ENCODE measurements at regions not wholly inside any gene's neighbourhood (a gene's known extent, or its start where the extent isn't known, plus 50 kb on each side); places are given as distances from the start of the nearest gene placed in this dataset.

DNA sequence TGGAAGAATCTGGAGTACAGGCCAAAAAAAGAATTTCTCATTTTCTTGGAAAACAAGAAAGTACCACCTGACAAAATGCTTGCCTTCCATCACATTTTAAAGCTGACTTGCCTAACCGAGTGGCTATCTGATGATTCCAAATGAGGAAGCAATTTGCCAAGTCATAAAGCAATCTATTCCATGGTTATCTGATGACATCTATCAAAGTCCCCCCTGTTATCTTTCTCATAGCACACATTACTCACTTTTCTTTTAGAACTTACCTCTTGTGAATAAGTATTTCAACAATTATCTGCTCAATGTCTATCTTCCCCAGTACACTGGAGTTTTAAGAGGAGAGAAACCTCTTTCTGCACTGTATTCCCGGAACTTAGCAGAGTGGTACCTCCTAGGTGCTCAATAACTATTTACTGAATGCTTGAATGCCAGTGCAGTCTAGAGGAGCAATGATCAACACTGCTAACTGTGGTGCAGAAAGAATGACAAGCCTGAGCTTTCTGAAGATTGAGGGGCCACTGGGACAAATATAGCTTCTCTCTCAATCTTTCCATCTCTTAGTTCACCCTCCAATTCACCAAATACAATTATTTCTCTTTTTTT is 186.3 kb upstream of the ATP11B start:
- no peak for FAIRE-seq

DNA sequence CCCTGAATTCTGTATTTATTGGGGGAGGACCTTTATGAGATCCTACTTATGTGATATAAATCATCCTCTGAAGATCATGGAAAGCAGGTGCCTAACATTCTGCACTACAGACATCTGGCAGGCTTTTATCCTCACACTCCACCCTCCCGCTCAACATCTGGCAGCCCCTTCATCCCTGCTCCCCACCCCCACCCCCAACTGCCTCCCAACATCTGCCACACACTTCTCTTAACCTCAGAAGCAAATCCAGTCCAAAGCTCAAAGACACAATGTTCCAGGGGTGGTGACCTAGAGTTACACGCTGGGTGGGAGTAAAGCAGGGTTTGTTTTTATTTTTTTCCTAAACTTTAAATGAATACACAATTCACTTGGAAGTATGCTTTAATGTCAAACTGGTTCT is 184.5 kb upstream of the ATP11B start:
- no peak for FAIRE-seq

DNA sequence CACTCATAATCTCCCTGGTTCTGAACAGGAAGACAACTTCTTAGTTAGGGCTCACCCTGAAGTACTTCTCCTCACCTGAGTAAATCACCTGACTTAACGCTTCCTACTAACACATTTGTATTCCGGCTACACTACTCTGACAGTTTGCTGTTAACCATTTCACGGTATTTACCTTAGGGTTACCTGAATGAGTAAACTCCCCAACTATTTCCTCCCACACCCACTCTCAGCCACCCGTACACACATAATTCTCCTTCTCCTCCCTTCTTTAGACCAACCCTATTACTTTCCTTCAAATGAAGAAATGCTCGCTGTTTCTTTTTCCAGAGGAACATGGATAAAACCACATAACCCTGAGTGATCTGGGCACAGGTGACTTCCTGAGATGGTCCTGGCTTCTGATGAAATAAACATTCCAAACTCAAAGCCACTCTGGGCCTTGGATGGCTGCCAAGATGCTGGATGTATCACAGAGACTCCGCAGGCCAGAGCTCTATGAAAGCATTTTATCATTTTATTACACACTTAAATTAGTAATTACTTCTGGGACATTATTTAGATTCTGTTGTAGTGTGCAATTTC is 183.6 kb upstream of the ATP11B start:
- no peak for FAIRE-seq

DNA sequence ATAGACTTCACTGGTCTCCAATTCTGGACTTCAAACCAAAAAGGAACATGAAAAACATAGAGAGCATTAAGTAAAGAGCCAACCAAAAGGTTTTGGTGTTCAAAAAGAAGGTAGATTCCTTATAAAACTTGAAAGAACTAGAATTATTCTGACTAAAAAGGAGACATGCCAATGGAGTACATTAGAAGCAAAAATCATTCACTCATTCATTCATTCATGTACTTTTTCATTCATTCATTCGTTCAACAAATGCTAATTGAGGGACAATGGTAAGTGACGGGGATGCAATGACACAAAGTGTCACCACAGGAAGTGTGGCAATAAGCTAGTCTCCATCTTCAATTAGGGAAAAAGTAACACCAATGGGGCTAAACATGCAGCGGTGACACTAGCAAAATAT is 181.0 kb upstream of the ATP11B start:
- no peak for FAIRE-seq

DNA sequence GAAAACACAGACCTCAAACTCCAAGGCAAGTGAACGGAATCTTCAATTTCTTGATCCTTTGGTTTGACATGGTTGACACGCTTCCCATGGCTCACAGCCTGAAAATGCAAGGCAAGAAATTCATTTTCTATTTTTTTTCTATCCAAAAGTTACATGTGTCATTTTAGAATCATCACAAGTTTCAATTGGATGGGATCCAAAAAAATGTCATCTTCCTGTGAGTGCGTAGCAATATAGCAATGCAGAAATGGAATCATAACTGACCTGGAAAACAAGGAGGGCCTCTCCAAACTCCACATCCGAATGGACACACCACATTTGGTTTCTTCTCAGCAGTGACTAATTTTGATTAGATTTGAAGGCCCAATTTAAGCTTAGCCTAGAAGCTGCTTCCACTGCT is 175.8 kb upstream of the ATP11B start:
- FAIRE-seq, result no peak

DNA sequence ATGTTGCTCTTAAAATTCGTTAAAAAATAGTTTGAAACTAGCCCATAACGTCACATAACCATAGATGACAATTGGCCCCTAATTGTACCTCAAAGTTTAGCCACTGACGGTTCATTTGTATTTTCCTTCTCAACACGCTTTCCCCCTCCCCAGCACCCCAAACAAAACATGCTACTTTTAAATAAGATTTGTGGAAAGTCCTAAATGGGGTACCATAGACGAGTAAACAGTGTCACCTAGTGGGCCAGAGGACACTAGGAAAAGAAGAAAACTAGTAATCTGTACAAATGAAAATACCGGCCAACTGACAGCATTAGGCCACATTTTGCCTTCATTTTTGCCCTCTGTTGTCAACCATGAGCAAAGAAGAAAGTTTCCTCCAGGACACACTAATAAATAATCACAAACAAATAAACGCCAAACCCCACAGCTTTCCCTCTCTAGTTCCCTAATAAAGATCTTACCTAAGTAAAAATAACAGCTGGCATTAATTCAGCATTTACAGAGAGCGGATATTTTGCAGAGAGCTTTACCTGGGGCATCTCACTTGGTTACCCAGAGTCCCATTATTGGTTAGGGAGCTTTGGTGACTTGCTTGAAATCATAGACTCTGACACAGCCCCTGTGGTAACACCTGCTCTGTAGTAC is 175.1 kb upstream of the ATP11B start:
- FAIRE-seq, result no peak

DNA sequence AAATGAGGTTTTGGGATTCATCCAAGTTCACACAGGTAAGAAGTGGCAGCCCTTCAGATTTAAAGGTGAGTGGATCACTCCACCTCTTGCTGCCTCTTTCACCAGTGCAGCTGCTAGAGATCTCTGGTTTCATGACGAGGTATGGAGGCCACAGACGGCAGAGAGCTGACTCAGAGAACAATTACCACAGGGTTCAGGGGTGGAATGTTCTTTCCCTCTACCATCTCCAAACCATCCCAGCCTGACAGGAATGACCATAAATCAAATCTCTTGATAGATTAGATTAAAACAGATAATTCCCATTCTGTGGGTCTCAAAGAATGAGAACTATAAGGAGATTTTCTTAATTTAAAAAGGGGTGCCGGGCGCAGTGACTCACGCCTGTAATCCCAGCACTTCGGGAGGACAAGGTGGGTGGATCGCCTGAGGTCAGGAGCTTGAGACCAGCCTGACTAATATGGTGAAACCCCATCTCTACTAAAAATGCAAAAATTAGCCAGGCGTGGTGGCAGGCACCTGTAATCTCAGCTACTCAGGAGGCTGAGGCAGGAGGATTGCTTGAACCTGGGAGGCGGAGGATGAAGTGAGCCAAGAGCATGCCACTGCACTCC is 174.2 kb upstream of the ATP11B start:
- FAIRE-seq, result no peak

DNA sequence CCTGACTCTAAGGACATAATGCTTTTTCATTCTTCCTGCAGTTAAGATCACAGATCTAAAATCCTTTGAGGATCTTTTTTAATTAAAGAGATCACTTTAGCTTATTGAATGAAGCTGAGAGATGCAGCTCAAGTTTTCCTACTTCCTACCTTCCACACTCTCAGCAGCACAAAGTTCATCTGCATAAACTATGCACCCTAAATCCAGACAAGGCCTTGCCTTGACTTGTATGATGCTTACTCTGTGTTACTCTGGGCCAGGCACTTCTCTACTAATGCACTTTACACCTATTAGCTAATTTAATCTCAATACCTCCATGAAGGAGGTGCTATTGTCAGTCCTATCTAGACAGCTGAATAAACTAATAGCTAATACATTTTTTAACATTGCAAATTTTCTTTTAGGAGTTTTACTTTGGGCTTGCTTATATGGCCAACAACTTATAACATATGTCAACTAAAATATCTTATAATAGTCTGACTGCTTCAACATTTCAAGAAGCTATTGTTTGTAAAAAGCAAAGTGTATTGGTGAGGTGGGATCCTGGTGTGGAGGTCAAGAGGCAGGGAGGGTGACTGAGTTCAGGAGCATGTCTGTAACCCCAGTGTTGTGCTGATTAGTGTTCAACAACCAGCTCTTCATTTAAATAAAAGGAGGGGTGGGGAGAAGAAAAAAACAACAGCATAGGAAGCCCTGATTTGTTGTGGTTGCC is 172.4 kb upstream of the ATP11B start:
- FAIRE-seq, result no peak

DNA sequence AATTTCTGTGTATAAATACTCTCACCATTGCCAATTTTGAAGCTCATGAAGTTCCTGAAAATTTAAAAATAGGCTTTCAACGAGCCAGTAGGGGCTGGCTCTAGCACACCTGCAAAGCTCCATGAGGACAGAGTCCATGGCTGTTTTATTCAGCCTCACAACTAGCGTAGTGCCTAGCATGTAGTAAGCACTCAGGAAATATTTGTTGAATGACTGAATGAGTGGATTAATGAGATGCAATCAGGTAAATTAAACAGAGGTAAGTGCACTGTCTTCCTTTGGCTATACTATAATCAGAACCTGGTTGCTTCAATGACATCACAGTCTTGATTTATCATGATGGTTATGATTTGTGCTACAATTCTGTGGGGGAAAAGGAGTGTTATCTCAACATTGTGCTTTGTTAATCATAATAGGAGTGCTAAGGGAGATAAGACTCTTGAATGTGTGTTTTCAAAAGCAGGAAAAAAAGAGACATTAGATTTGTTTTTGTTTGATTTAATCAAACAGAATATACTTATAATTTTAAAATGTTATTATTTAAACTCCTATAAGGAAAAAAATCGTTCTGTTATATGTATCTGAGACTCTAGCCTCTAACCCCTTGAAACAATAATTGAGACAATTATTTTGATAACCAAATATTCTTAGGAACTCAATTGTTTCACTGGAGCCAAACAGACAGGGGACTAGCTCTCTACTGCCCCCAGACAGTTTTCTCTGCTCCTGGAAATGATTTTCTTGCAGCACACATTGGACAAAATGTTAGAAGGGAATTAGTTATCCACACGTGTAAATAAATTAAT is 171.7 kb upstream of the ATP11B start:
- FAIRE-seq, result peak; percentile 60

DNA sequence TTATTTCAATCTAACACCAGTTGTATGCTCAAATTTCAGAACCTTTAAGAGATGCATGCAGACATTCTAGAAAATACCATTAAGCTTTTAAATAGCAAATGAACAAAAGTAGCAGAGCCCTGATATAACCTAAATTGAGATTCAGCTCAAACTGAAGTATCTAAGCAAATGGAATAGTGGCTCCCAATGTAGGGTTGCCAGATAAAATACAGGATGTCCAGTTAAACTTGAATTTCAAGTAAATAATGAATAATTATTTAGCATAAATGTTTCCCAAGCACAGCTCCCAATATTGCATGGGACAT is 171.1 kb upstream of the ATP11B start:
- FAIRE-seq, result no peak

DNA sequence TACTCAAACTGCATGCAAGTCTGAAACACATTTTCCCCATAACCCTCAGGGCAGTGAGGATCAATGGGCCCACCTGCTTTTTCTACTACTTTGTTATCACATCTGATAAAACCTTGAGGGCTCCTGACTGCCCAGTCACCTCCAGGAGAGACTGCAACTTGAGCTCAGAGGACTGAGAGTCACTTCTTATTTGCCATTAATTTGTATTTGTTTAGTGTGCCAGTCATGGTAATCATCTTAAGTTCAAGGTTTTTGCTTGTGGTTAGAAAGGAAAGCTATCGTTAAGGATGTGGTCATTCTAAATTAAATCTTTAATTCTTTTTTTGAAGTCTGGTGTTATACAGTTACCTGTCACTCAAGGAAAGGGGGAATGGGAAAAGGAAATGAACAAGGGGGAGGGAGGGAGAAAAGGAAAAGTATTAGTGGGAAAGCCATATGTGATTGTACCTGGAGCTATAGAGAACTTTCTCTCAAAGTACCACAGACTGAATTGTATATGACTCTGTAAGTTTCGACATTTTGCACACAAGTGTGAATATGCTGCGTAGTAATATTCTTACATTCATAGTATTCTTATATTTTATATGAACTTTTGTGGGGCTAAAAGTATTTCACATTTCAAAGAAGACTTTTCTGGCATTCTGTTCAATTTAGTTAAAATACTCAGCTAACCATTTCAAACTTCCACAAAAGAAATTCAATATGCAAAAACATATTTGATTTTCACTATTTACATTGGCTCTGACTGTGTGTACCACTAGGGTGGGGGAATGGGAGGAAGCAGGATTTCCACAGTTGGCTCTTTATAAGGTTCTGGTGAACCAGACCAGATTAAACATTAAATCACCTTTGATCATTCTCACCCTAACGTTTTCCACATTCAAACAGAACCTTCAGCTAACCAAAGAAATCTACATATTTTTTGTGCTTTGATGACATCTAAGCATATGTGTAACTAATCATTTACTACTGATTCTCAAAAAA is 166.5 kb upstream of the ATP11B start:
- no peak for FAIRE-seq

DNA sequence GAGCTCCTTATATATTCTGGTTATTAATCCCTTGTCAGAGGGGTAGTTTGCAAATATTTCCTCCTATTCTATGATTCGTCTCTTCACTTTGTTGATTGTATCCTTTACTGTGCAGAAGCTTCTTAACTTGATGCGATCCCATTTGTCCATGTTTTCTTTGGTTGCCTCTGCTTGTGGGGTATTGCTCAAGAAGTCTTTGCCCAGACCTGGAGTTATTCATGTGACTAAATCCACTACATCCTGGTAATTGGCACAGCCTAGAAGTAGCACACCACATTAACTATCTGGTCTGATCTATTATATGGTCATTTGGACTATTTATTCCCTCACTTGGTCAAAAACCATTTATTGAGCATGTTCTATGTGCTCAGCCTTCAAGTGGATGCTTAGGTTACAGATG is 164.8 kb upstream of the ATP11B start:
- FAIRE-seq, result no peak

DNA sequence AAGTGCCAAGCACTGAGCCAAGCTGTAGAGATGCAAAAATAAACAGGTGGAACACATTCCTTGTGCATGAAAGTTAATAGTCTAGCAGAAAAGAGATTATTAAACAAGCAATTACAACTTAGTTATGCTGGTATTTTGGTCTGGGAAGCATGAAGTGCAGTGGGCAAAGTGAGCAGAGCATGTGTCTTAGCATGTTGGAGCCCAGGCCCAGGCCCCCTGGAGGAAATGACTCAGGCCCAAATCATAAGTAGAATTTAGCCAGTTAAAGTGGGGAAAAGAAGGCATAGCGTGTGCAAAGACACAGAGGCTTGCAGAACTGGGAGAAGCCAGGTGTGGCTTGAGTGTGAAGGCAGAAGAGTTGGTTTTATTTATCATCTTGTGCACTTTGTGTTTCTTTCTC is 163.8 kb upstream of the ATP11B start:
- FAIRE-seq, result no peak

DNA sequence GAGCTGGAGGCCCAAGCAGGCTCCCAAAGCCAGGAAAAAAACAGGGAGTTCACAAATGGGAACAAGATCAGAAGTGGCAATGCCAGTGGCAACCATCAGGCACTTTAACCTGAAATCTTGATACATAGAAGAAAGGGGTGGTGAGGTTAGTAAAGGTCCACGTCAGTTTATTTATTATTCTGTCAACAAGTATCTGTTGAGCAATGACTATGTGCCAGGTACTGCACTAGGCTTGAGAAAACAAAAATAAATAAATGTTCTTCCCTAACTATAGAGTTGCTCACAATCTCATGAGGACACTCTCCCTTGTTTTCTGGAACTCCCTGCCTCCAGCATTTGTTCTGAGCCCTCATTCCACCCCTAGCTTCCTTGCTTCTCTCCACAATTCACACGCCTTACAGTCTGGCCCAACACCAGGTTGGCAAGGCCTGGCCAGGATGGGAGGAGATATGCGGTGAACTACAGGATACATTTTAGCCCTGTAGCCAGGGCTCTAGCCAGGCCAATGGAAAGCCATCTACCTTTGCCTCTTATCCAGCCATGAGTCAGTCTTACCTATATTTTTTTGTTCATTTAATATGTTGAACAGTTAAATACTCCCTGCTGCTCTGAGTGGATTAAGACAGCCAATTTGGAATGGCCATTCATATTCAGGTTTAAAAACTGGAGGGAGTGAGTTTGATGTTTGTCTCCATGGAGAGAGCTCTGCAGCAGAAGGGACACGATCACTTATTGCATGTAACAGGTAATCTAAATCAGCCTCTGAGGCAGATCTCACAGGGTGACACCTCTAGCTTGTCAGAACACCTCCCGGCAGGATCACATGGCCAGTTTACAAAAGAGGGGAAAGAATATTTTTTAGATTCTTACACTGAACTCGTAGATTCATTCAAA is 161.9 kb upstream of the ATP11B start:
- FAIRE-seq, result no peak

DNA sequence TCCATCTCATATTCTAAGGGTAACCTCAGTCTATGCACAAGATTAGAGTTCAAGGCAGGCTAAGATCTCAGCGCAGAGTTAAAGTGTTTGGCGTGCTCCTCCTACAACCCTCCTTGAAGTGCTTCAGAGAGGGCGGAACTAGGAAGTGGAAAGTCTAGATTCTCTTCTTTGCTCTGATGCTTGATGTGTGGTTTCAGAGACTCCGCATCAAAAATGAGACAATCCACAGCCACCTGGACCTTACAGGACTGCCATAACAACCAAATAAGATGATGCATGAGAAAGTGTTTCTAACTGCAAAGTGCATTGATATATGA is 161.3 kb upstream of the ATP11B start:
- FAIRE-seq, result no peak

DNA sequence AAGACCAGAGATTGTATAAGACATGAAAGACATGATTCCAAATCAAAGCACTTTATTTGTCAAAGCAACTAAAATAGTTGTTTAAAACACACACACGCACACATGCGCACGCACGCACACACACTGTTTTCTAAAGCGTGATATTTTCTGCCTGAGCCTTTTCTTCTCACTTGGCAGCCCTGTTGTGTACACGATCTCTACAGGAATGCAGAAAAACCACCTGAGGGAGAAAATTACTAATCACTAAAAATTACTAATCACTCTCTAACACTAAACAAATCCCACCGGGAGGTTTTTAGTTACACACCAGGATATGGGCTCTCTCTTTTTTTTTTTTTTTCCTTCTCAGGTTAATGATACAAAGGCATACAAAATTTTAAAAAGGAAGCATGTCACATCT is 160.1 kb upstream of the ATP11B start:
- FAIRE-seq, result no peak

DNA sequence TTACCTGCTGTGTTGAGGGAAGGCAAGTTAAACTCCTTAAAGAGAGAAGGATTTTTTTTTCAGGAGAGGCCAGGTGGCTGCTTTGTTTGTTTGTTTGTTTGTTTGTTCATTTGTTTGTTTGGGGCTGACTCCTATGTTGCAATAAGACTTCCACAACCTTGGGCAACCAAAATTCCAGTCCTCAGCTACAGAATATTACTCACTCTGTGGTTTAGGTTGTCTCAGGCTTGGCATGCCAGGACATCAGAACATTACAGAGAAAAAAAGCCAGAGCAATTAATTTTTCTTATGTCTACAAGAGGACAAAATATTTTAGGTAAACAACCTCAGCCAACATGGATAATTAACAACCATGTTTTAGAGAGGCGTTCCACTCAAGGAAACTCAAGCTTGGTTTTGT is 156.7 kb upstream of the ATP11B start:
- no peak for FAIRE-seq

DNA sequence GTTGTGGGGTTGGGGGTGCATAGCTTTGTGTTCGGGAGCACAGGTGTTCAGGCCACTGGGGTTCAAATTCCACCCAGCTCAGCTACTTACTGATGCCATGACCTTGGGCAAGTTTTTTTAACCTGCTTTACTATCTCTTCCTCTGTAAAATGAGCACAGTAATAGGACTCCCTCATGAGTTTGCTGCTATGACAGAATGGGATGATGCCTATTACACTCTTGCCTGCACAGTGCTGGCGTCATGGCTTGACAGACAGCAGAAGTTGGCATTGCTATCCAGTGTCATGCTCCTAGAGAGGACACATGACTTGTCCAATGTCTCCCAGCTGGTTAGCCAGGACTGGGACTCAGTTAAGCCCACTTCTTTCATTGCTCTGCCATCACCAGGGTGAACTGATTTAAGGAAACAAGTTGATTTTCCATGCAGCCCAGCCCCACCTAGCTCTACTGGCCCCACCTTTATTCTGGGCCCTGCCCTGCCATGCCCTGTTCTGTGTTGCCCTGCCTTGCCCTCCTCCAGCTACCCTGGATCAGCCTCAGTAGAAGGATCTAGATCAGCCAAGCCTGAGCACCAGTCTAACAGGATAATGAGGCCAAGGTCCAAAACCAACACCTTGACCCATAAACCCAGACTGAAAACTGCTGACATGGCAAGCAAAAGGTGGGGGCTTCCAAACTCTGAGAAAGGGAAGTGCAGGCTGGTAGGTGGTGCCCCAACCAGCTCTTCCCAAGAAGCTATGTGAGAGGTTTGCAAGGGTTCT is 155.8 kb upstream of the ATP11B start:
- no peak for FAIRE-seq

DNA sequence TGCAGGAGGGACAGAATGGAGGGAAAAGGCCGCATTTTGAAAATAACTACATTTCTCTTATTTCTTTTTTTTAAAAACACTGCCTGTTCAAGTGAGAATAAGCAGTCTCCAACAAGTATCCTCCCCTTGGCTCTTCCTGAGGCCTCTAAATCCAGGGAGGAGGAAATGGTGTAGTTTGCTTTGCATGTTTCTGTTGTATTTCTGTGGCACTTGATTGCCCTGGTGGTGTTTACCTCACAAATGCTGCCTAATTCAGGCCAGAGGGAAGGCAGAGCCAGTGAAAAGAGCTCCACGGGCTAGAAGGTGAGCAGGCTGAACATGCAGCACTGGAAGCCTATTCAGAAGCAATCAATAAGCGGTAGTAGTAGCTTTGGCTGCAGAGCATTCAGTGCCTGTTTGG is 149.3 kb upstream of the ATP11B start:
- no peak for FAIRE-seq

DNA sequence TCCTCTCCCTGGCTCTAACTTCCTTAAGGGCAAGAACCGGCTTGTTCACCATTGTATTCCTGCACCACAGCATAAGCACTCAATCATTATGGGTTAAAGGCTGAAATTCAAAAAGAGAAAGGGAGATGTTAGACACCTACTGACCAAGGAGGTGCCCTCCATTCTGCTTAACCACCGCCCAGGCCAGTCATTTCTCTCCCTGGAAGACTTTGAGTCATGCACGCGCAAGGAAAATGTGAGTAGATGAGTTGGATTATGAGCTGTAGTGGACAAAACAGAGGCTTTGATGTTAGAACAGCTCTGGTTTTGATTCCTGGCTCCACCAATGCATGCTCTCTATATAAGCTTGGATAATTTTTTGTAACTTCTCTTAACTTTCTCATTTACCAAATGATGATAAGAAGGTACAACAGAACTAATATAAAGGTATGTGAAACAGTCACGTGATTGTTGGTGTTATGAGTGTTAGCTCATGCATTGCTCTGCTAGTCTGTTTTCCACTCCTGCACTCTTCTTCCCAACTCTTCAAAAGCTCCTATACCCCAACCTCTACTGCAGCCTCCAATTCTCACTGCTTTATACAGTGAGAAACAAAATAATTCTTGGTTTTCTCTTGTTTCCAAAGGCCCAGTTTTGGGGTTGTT is 148.4 kb upstream of the ATP11B start:
- no peak for FAIRE-seq

All from G401.6 (cell line).